Karpas-422 (cell line): ENCODE measurements at regions not wholly inside any gene's neighbourhood (a gene's known extent, or its start where the extent isn't known, plus 50 kb on each side); places are given as distances from the start of the nearest gene placed in this dataset.
A peak's percentile ranks its signal among the peaks of the same experiment; 100 is the strongest.

ENCODE experiments used
- DNase-seq: peaks from one replicate; pipeline ENCODE4 v3.0.0-alpha.2; 2015
- H2AFZ ChIP-seq: fragments of 200-600 bp; sonication (generic); 2 replicates; pipeline ENCODE4 v1.6.1; 2014; ENCODE audit warnings: antibody characterized with exemption, low read length, mixed read lengths
- H3K27ac ChIP-seq: fragments of 200-600 bp; sonication (generic); 2 replicates; pipeline ENCODE4 v1.5.1; 2014; ENCODE audit warnings: mild to moderate bottlenecking, low read length, moderate library complexity
- H3K27me3 ChIP-seq: fragments of 200-600 bp; sonication (generic); 2 replicates; pipeline ENCODE4 v1.6.1; 2014; ENCODE audit warnings: low read length, mixed read lengths
- H3K36me3 ChIP-seq: fragments of 200-600 bp; sonication (generic); 2 replicates; pipeline ENCODE4 v1.6.1; 2014; ENCODE audit warnings: low read length, mixed read lengths; ENCODE audit not compliant: insufficient read depth
- H3K4me1 ChIP-seq: fragments of 200-600 bp; sonication (generic); 2 replicates; pipeline ENCODE4 v1.6.1; 2014; ENCODE audit warnings: mild to moderate bottlenecking, low read length, mixed read lengths
- H3K4me2 ChIP-seq: fragments of 200-600 bp; sonication (generic); 2 replicates; pipeline ENCODE4 v1.6.1; 2014; ENCODE audit warnings: low read length, low read depth, mild to moderate bottlenecking; ENCODE audit not compliant: poor library complexity, severe bottlenecking
- H3K4me3 ChIP-seq: fragments of 200-600 bp; sonication (generic); 2 replicates; pipeline ENCODE4 v1.5.1; 2014; ENCODE audit warnings: mild to moderate bottlenecking, antibody characterized with exemption, low read length, mixed read lengths
- H3K79me2 ChIP-seq: fragments of 200-600 bp; sonication (generic); 2 replicates; pipeline ENCODE4 v1.6.1; 2014; ENCODE audit warnings: mild to moderate bottlenecking, low read length, mixed read lengths
- H3K9ac ChIP-seq: fragments of 200-600 bp; sonication (generic); 2 replicates; pipeline ENCODE4 v1.6.0; 2014; ENCODE audit warnings: low read length
- H3K9me2 ChIP-seq: fragments of 200-600 bp; sonication (generic), shearing (Covaris generic); replicated peaks from 2 replicates; pipeline ENCODE4 v1.6.0; 2014; ENCODE audit warnings: mild to moderate bottlenecking, low read length, moderate library complexity; ENCODE audit not compliant: insufficient read depth
- H3K9me3 ChIP-seq: fragments of 300-700, 200-600 bp; sonication (generic); 2 replicates; pipeline ENCODE4 v1.6.1; 2014; ENCODE audit warnings: low read length, mixed read lengths
- H4K20me1 ChIP-seq: fragments of 200-600 bp; sonication (generic); 2 replicates; pipeline ENCODE4 v1.6.1; 2014; ENCODE audit warnings: mild to moderate bottlenecking, antibody characterized with exemption, low read length, low read depth; ENCODE audit not compliant: insufficient read depth

DNA sequence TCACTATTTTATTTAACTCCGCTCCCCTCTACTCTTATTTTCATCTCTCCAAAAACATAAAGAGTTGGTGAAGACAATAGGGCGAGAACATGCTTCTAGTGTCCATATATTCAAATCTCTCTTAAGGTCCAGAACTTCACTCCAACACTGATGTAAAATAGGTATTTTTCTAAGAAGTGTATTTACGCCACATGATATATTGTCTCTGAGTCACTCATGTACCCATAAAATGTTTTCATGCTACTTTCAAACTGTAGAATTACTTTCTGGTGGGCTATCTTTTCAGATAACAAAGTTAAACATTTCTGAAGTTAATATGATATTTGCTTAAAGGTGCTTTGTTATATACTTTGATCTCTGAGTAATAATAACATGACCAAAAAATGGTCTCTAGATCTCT, 124.1 kb upstream of the IFNGR1 start:
- Histone ChIP-seq H3K9me3 (no peaks in the 10 kb centered on the region), H4K20me1 (no peaks in the 10 kb centered on the region), H3K27ac (no peak overlapping the region), H3K9ac (no peak overlapping the region), H3K79me2 (no peaks in the 10 kb centered on the region), H3K4me2 (no peak overlapping the region), H3K9me2 (no peaks in the 10 kb centered on the region), H3K4me3 (no peak overlapping the region), H3K36me3 (no peaks in the 10 kb centered on the region), H3K4me1 (peaks cover 20% of the 10 kb centered on the region), H3K27me3 (no peaks in the 10 kb centered on the region), H2AFZ (no peak overlapping the region)
- DNase-seq = no peak

DNA sequence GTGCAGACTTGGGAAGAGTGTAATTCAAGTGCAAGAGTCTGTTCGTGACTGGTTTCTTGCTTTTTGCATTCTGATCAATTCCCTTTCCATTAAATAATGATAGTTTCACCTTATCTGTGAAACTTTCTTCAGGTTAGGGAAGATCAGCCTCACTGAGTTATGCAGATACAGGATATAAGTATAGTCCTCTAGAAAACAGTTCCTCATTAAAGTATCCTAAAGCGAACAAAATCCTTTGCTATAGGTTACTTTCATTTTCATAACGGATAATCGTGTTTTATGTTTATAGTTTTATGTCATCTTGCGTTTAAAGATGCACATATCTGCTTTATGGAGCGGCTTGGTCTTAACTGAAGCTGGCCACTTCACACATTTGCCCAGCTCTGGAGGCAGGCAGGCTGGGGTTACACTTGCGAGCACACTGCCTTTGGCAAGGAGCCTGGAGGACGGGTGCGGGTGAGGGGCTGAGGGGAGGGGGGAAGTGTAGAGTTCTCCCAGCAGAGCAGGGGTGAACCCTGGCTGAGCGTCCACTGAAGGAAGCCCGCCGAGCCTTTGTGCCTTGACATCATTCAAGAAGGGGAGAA, 123.5 kb upstream of the IFNGR1 start:
- H2AFZ ChIP-seq = 0 out of 2 replicates have a peak overlapping the region, but pooled peaks have one; percentile 37
- H3K9me2 ChIP-seq = no peaks in the 10 kb centered on the region
- no peaks in the 10 kb centered on the region for H3K36me3 ChIP-seq
- H4K20me1 ChIP-seq = no peaks in the 10 kb centered on the region
- H3K27me3 ChIP-seq = no peaks in the 10 kb centered on the region
- H3K4me1 ChIP-seq = peaks cover 20% of the 10 kb centered on the region
- H3K9ac ChIP-seq = no peak overlapping the region
- H3K79me2 ChIP-seq = no peaks in the 10 kb centered on the region
- no peaks in the 10 kb centered on the region for H3K9me3 ChIP-seq
- no peak overlapping the region for H3K4me3 ChIP-seq
- DNase-seq = no peak
- no peak overlapping the region for H3K27ac ChIP-seq
- H3K4me2 ChIP-seq = no peak overlapping the region

DNA sequence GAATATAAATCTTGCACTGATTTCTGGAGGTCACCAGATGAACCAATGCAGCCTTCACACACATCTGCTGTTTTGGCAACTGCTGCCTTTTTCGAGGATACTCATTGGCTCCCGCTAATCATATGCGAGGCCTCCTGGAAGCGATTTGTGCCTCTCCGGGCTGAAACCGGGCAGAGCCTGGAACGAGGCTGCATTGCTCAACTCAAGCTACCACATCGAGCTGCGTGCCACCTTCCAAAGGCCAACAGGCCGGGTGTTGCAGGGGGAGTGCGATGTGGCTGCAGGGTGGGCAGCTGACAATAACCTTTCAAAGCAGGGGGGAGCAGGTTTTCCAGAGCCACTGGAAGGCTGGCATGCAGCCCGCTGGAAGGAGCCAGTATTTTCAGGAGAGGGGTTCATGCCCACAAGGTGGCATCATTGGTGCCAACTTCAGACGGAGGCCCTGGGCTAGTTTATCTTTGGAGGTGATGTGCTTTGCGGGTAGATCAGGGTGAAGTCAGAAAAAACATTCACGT, 122.6 kb upstream of the IFNGR1 start:
- no peaks in the 10 kb centered on the region for H3K27me3 ChIP-seq
- no peak overlapping the region for H3K27ac ChIP-seq
- H3K9me3 ChIP-seq = no peaks in the 10 kb centered on the region
- no peak overlapping the region for H3K4me3 ChIP-seq
- no peak overlapping the region for H3K9ac ChIP-seq
- no peak overlapping the region for H3K4me2 ChIP-seq
- DNase-seq = peak; percentile 73
- H3K9me2 ChIP-seq = no peaks in the 10 kb centered on the region
- peaks cover 20% of the 10 kb centered on the region for H3K4me1 ChIP-seq
- no peaks in the 10 kb centered on the region for H3K79me2 ChIP-seq
- no peaks in the 10 kb centered on the region for H3K36me3 ChIP-seq
- no peak overlapping the region for H2AFZ ChIP-seq
- no peaks in the 10 kb centered on the region for H4K20me1 ChIP-seq

DNA sequence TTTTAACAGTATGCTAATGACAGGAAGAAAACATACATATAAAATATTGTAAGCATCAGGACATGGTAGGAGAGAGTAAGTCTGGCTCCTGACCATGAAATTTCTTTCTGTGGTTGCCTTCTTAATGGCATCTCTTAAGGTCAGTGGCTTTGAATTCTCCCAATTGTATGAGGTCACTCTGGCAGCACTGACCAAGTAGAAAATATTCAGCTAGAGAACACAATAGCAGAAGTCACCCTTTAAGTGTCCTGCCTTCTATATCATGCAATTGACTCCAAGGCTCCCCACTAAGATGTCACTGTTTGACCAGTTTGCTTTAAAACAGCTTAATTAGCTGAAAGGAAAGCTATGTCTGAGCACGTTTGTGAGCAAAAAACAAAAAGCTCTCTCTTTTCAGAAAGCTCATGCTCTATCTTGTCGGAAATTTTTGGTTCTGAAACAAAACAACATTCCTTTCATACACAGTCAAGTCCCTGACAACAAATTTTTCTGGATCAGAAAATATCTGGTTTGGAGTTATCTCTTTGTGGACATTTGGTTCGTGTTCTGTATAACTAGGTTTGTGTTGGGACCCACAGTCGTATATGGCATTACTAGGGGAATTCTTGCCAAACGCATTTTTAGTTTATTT, 120.9 kb upstream of the IFNGR1 start:
- H2AFZ ChIP-seq = no peak overlapping the region

DNA sequence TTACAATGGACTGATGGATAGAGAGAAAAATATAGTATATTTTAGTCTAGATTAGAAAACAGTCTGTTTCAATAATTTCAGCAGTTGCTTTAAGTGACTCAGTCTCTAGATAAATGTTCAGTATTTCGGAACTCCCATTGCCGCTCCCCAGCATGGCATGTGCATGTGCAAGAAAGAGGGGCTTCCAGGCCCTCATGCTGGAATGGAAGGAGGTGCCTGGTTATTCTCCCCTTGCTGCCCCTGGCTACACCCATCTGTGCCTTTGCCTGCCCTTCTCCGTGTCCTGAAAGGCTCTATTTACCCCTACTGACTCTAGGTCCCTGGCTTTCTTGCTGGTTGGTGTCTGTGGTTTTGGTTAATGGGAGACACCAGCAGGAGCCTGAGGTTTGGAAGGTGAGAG, 115.7 kb upstream of the IFNGR1 start:
- Histone ChIP-seq H3K27me3 (no peaks in the 10 kb centered on the region), H3K79me2 (no peaks in the 10 kb centered on the region), H4K20me1 (no peaks in the 10 kb centered on the region), H3K9me2 (no peaks in the 10 kb centered on the region), H3K36me3 (no peaks in the 10 kb centered on the region), H2AFZ (no peak overlapping the region), H3K9ac (no peak overlapping the region), H3K9me3 (no peaks in the 10 kb centered on the region), H3K4me1 (no peaks in the 10 kb centered on the region), H3K4me3 (no peak overlapping the region), H3K27ac (no peak overlapping the region), H3K4me2 (no peak overlapping the region)
- DNase-seq = no peak

More for the DNA sequence above, 120.9 kb upstream of the IFNGR1 start:
- Histone ChIP-seq H3K27ac (no peak overlapping the region), H3K9ac (no peak overlapping the region), H3K4me3 (no peak overlapping the region), H3K27me3 (no peaks in the 10 kb centered on the region), H3K4me1 (peaks cover 18% of the 10 kb centered on the region), H3K4me2 (no peak overlapping the region), H3K9me3 (no peaks in the 10 kb centered on the region), H3K79me2 (no peaks in the 10 kb centered on the region), H3K36me3 (no peaks in the 10 kb centered on the region), H4K20me1 (no peaks in the 10 kb centered on the region), H3K9me2 (no peaks in the 10 kb centered on the region)
- no peak for DNase-seq

DNA sequence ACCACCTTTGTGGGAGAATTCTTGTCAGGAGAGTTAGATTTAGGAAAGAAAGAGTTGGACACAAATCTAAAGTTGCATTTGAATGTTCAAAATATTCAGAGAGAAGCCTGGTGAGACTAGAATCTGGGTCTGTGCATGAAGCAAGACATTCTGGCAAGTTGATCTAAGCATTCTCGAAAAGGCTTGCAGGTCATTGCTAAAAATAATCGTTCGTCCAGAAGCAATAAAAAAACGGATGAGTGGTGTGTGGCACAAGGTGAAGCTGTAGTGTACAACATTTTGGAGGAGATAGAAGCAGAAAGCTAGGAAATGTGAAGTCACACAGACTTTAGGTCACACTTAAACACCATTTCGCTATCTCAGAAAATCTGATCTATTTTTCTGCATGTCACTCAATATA, 114.9 kb upstream of the IFNGR1 start:
- Histone ChIP-seq H3K27me3 (no peaks in the 10 kb centered on the region), H3K9me3 (no peaks in the 10 kb centered on the region), H3K4me2 (no peak overlapping the region), H3K79me2 (no peaks in the 10 kb centered on the region), H3K4me3 (no peak overlapping the region), H4K20me1 (no peaks in the 10 kb centered on the region), H3K9ac (no peak overlapping the region), H3K36me3 (no peaks in the 10 kb centered on the region), H3K4me1 (no peaks in the 10 kb centered on the region), H3K27ac (no peak overlapping the region), H3K9me2 (no peaks in the 10 kb centered on the region), H2AFZ (no peak overlapping the region)
- no peak for DNase-seq

DNA sequence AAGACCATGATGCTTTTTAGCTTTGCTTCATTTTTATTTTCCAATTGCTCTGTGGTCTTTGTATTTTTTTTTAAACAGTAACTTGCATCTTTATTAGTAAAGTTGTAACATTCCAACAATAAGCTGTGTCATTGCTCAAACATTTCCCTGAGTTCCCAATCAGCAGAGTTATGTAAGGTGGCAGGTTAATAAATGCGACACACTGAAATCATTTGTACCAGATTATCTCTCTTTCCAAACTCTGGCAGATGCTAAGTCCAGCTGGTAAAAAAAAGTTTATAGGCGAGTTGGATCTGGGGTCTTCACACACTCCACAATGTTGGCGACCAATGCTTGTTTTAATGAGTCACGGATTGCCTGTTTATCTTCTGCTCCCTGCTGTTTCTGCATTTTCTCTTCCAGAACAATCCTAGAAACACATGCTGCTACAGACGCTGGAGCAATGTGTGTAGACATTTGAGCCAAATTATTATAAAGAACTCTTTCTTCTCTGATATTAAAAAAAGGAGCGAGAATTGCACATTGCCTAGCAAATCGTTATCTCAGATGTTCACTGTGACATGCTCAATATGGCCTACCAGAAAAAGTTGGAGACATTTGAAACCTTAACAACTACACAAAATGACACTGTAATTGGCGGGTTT, 113.6 kb upstream of the IFNGR1 start:
- no peak overlapping the region for H3K9ac ChIP-seq

DNA sequence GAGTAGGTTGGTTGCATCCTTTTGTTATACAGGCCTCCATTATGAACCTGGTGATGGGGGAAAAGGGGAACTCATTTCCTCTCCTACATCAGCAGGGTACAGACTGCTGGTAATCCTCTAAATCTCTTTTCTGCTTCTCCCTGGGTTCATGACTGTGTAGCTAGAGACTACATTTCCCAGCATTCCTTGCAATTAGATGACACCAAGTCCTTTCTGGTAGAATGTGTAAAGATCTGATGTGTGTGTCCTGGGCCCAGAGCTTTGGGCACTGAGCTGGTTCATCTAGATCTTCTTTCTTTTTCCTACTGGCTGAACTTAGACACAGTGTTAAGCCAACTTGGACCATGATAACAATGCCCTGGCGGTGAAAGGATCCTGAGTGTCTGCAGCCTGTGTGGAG, 104.7 kb upstream of the IFNGR1 start:
- peak; percentile 80 for DNase-seq
- Histone ChIP-seq H3K4me2 (no peak overlapping the region), H3K27me3 (no peaks in the 10 kb centered on the region), H3K9me3 (no peaks in the 10 kb centered on the region), H3K4me3 (no peak overlapping the region), H3K27ac (no peak overlapping the region), H3K79me2 (no peaks in the 10 kb centered on the region), H3K9ac (no peak overlapping the region), H2AFZ (peak overlapping the region; percentile 59; the same call in 1 of the 2 replicates), H3K9me2 (no peaks in the 10 kb centered on the region), H4K20me1 (no peaks in the 10 kb centered on the region), H3K4me1 (peaks cover 32% of the 10 kb centered on the region), H3K36me3 (no peaks in the 10 kb centered on the region)

More for the DNA sequence above, 113.6 kb upstream of the IFNGR1 start:
- H3K9me2 ChIP-seq = no peaks in the 10 kb centered on the region
- H3K4me1 ChIP-seq = no peaks in the 10 kb centered on the region
- H3K27me3 ChIP-seq = no peaks in the 10 kb centered on the region
- no peak overlapping the region for H3K4me2 ChIP-seq
- no peaks in the 10 kb centered on the region for H3K9me3 ChIP-seq
- no peak overlapping the region for H3K4me3 ChIP-seq
- H3K79me2 ChIP-seq = no peaks in the 10 kb centered on the region
- DNase-seq = no peak
- H2AFZ ChIP-seq = no peak overlapping the region
- H3K27ac ChIP-seq = no peak overlapping the region
- no peaks in the 10 kb centered on the region for H3K36me3 ChIP-seq
- no peaks in the 10 kb centered on the region for H4K20me1 ChIP-seq
